Epithelial cell of prostate (primary cell): ENCODE measurements at regions not wholly inside any gene's neighbourhood (a gene's known extent, or its start where the extent isn't known, plus 50 kb on each side); places are given as distances from the start of the nearest gene placed in this dataset.
"Not testable (repeated sequence)": the region's sequence is repeated elsewhere in the genome, so short reads cannot be mapped to it uniquely, and the experiment has no call there.

Experiments used
- DNase-seq: peaks from one replicate; pipeline ENCODE4 v3.0.0-alpha.2; 2011; ENCODE audit warnings: low read depth, low spot score
- H3K27ac ChIP-seq: fragments of 450-650 bp; 2 replicates; pipeline ENCODE4 v1.5.1; 2017; ENCODE audit warnings: mild to moderate bottlenecking

DNA sequence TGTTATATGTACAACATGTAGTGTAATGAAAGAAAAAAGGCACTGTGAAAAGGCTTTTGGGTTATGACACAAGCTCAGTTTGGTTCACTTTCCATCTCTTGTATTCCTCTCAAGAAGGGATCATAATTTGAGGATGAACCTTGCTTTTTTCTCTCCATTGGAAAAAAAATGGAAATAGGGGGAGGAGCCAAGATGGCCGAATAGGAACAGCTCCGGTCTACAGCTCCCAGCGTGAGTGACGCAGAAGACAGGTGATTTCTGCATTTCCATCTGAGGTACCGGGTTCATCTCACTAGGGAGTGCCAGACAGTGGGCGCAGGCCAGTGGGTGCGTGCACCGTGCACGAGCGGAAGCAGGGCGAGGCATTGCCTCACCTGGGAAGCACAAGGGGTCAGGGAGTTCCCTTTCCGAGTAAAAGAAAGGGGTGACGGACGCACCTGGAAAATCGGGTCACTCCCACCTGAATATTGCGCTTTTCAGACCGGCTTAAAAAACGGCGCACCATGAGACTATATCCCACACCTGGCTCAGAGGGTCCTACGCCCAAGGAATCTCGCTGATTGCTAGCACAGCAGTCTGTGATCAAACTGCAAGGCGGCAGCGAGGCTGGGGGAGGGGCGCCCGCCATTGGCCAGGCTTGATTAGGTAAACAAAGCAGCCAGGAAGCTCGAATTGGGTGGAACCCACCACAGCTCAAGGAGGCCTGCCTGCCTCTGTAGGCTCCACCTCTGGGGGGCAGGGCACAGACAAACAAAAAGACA lies 49.9 kb upstream of the SETMAR start:
- H3K27ac ChIP-seq, DNase-seq: not testable (repeated sequence)
